ENCODE measurements at regions not wholly inside any gene's neighbourhood (a gene's known extent, or its start where the extent isn't known, plus 50 kb on each side); places are given as distances from the start of the nearest gene placed in this dataset.

DNA sequence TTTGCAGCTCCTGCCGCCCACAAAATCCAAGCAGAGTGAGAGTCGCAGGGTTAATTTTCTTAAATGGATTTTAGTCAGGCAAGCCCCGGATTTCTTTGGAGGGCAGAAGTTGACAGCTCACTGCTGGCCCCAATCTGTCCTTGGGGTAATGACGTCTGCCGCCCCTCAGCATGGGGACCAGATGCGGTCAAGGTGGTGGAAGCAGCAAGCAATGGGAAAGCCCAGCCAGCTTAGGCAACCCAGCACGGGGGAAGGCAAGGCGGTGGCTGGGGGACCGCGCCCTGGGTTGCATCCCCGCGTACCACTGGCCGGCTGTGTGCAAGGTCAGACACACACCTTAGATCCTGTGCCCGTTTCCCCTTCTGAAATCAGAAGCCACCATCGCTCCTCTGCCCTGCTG lies 321.7 kb downstream of the C16orf95 start:
- TF ChIP-seq TAF1 (IDR thresholded peaks at IDR 0.05; ENCODE audit: borderline replicate concordance, insufficient read depth, low read length) (no peak), POLR2AphosphoS5 (IDR thresholded peaks at IDR 0.05; ENCODE audit: low read depth, low read length) (no peak), SIN3A (IDR thresholded peaks at IDR 0.05; ENCODE audit: borderline replicate concordance, insufficient read depth, low read length) (no peak), FOXP2 (optimal IDR thresholded peaks at IDR 0.05; ENCODE audit: borderline replicate concordance, extremely low read depth, extremely low read length, insufficient read depth) (no peak)
- TF ChIP-seq, protein P1, sequence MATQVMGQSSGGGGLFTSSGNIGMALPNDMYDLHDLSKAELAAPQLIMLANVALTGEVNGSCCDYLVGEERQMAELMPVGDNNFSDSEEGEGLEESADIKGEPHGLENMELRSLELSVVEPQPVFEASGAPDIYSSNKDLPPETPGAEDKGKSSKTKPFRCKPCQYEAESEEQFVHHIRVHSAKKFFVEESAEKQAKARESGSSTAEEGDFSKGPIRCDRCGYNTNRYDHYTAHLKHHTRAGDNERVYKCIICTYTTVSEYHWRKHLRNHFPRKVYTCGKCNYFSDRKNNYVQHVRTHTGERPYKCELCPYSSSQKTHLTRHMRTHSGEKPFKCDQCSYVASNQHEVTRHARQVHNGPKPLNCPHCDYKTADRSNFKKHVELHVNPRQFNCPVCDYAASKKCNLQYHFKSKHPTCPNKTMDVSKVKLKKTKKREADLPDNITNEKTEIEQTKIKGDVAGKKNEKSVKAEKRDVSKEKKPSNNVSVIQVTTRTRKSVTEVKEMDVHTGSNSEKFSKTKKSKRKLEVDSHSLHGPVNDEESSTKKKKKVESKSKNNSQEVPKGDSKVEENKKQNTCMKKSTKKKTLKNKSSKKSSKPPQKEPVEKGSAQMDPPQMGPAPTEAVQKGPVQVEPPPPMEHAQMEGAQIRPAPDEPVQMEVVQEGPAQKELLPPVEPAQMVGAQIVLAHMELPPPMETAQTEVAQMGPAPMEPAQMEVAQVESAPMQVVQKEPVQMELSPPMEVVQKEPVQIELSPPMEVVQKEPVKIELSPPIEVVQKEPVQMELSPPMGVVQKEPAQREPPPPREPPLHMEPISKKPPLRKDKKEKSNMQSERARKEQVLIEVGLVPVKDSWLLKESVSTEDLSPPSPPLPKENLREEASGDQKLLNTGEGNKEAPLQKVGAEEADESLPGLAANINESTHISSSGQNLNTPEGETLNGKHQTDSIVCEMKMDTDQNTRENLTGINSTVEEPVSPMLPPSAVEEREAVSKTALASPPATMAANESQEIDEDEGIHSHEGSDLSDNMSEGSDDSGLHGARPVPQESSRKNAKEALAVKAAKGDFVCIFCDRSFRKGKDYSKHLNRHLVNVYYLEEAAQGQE (IDR thresholded peaks at IDR 0.05; ENCODE audit: insufficient read depth in 1 of 2, low read depth in 2 of 2, low read length in 2 of 2), result no peak
